ENCODE measurements at regions not wholly inside any gene's neighbourhood (a gene's known extent, or its start where the extent isn't known, plus 50 kb on each side); places are given as distances from the start of the nearest gene placed in this dataset.

DNA sequence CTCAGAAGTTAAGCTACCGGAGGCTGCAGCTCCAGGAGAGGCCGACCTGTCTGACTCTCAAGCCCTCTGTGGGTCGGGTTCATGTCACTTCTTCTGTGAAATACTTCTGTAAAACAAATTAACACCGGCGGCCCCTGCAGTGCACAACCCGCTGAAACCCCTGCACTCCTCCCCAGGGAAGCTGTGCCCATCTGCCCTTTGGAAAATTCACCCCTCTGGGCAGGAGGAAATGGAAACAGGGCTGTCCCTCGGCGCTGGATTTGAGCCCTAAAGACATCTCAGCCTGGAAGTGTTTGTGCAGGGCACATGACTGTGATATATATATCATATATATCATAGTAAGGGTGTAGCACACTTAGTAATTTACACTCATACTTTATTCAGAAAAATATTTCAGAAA is 415.3 kb downstream of the IRS2 start:
- Histone ChIP-seq H3K9ac (ENCODE audit: control insufficient read depth, insufficient read depth, low read length) (no peak overlapping the region), H3K4me3 (no peak overlapping the region), H3K79me2 (ENCODE audit: control insufficient read depth, insufficient read depth, low read length) (no peaks in the 10 kb centered on the region), H3K36me3 (ENCODE audit: control insufficient read depth in 2 of 2, insufficient read depth in 2 of 2, low read length in 1 of 2) (no peaks in the 10 kb centered on the region), H3K4me1 (ENCODE audit: control insufficient read depth, insufficient read depth, low read length) (no peaks in the 10 kb centered on the region), H3K4me2 (ENCODE audit: control insufficient read depth, insufficient read depth) (no peak overlapping the region), H3K9me3 (replicated peaks; ENCODE audit: control insufficient read depth, insufficient read depth, low read length) (no peaks in the 10 kb centered on the region), H2AFZ (ENCODE audit: control insufficient read depth, low read depth, low read length) (no peak overlapping the region), H4K20me1 (ENCODE audit: control insufficient read depth, insufficient read depth) (no peaks in the 10 kb centered on the region), H3K27ac (ENCODE audit: control insufficient read depth, insufficient read depth) (no peak overlapping the region), H3K27me3 (replicated peaks in 1 of 2; ENCODE audit: control insufficient read depth in 2 of 2, insufficient read depth in 2 of 2, low read length in 1 of 2) (no peaks in the 10 kb centered on the region)
- ChIA-PET RAD21 (ENCODE audit: unreplicated experiment) (no interaction called here), SMC1A (ENCODE audit: uncharacterized antibody, unreplicated experiment) (interaction anchor here (0.9 kb wide), 1 partner anchor 219 kb away, joined by 3 read pairs; no protein-coding TSS in a partner anchor), CTCF (interaction anchor here (0.6 to 1.0 kb wide), 2 partner anchors 387 to 797 kb away, joined by 3 to 4 read pairs; no protein-coding TSS in a partner anchor), POLR2A (no interaction called here)
- in situ Hi-C loops (cut with MboI) (no loop called here), intact Hi-C loops (cut with micrococcal nuclease; ENCODE audit: unreplicated experiment) (no loop called here)
- ATAC-seq (no peak), FAIRE-seq (no peak), DNase-seq (ENCODE audit: low read depth, low spot score) (no peak)
- WGBS (ENCODE audit: insufficient coverage, insufficient replicate concordance, low lambda C conversion rate, missing lambda C conversion rate) = 29% methylated on average over 8 of the region's 8 CpGs
- TF ChIP-seq PAX8 (IDR thresholded peaks at IDR 0.05) = no peak
- BruUV-seq (replicated peaks) = no TSS peak

DNA sequence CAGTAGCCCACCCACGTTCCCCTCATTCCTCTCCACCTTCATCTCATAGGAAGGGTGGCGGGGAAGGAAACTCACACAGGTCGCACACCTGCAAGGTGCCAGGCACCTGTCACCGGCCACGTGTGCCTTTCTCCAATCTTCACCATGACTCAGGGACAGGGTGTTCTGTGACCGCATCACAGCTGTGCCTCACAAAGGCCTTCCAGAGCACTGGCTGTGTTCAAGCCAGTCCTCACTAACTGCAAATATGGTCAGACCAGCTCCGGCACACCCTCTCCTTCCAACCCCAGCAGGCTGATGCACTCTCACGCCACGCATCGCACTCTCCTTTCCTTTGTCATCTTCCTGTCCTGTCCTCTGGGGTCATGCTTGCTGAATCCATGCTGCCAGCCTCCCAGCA is 415.9 kb downstream of the IRS2 start:
- FAIRE-seq (no peak), ATAC-seq (no peak), DNase-seq (ENCODE audit: low read depth, low spot score) (no peak)
- H3K36me3 ChIP-seq (ENCODE audit: control insufficient read depth in 2 of 2, insufficient read depth in 2 of 2, low read length in 1 of 2) = no peaks in the 10 kb centered on the region
- no peak overlapping the region for H3K9ac ChIP-seq (ENCODE audit: control insufficient read depth, insufficient read depth, low read length)
- no peak overlapping the region for H3K4me3 ChIP-seq
- ChIA-PET RAD21 (ENCODE audit: unreplicated experiment) (no interaction called here), POLR2A (no interaction called here), SMC1A (ENCODE audit: uncharacterized antibody, unreplicated experiment) (no interaction called here), CTCF (interaction anchor here (0.6 kb wide), 1 partner anchor 797 kb away, joined by 3 read pairs; no protein-coding TSS in a partner anchor)
- no peak overlapping the region for H3K4me2 ChIP-seq (ENCODE audit: control insufficient read depth, insufficient read depth)
- BruUV-seq (replicated peaks) = no TSS peak
- H4K20me1 ChIP-seq (ENCODE audit: control insufficient read depth, insufficient read depth) = no peaks in the 10 kb centered on the region
- no peaks in the 10 kb centered on the region for H3K27me3 ChIP-seq (replicated peaks in 1 of 2; ENCODE audit: control insufficient read depth in 2 of 2, insufficient read depth in 2 of 2, low read length in 1 of 2)
- H3K4me1 ChIP-seq (ENCODE audit: control insufficient read depth, insufficient read depth, low read length) = no peaks in the 10 kb centered on the region
- no peak overlapping the region for H2AFZ ChIP-seq (ENCODE audit: control insufficient read depth, low read depth, low read length)
- H3K9me3 ChIP-seq (replicated peaks; ENCODE audit: control insufficient read depth, insufficient read depth, low read length) = no peaks in the 10 kb centered on the region
- intact Hi-C loops (cut with micrococcal nuclease; ENCODE audit: unreplicated experiment) = no loop called here
- WGBS (ENCODE audit: insufficient coverage, insufficient replicate concordance, low lambda C conversion rate, missing lambda C conversion rate) = 69% methylated on average over 10 of the region's 10 CpGs
- H3K79me2 ChIP-seq (ENCODE audit: control insufficient read depth, insufficient read depth, low read length) = no peaks in the 10 kb centered on the region
- in situ Hi-C loops (cut with MboI) = no loop called here
- H3K27ac ChIP-seq (ENCODE audit: control insufficient read depth, insufficient read depth) = no peak overlapping the region
- TF ChIP-seq CHD4 (IDR thresholded peaks at IDR 0.05) (no peak), BMI1 (IDR thresholded peaks at IDR 0.05; ENCODE audit: borderline replicate concordance) (no peak), BACH1 (IDR thresholded peaks at IDR 0.05; ENCODE audit: borderline replicate concordance) (no peak), SRF (IDR thresholded peaks at IDR 0.05; ENCODE audit: low read depth in 2 of 2, low read length in 2 of 2) (no peak), CBFB (IDR thresholded peaks at IDR 0.05; ENCODE audit: low read depth) (no peak), IKZF2 (IDR thresholded peaks at IDR 0.05) (no peak), ZBED1 (IDR thresholded peaks at IDR 0.05; ENCODE audit: borderline replicate concordance) (no peak)
- TF ChIP-seq, protein P1, sequence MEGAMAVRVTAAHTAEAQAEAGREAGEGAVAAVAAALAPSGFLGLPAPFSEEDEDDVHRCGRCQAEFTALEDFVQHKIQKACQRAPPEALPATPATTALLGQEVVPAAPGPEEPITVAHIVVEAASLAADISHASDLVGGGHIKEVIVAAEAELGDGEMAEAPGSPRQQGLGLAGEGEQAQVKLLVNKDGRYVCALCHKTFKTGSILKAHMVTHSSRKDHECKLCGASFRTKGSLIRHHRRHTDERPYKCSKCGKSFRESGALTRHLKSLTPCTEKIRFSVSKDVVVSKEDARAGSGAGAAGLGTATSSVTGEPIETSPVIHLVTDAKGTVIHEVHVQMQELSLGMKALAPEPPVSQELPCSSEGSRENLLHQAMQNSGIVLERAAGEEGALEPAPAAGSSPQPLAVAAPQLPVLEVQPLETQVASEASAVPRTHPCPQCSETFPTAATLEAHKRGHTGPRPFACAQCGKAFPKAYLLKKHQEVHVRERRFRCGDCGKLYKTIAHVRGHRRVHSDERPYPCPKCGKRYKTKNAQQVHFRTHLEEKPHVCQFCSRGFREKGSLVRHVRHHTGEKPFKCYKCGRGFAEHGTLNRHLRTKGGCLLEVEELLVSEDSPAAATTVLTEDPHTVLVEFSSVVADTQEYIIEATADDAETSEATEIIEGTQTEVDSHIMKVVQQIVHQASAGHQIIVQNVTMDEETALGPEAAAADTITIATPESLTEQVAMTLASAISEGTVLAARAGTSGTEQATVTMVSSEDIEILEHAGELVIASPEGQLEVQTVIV (IDR thresholded peaks at IDR 0.05; ENCODE audit: borderline replicate concordance, partially characterized antibody) = no peak
- TF ChIP-seq, protein P2, sequence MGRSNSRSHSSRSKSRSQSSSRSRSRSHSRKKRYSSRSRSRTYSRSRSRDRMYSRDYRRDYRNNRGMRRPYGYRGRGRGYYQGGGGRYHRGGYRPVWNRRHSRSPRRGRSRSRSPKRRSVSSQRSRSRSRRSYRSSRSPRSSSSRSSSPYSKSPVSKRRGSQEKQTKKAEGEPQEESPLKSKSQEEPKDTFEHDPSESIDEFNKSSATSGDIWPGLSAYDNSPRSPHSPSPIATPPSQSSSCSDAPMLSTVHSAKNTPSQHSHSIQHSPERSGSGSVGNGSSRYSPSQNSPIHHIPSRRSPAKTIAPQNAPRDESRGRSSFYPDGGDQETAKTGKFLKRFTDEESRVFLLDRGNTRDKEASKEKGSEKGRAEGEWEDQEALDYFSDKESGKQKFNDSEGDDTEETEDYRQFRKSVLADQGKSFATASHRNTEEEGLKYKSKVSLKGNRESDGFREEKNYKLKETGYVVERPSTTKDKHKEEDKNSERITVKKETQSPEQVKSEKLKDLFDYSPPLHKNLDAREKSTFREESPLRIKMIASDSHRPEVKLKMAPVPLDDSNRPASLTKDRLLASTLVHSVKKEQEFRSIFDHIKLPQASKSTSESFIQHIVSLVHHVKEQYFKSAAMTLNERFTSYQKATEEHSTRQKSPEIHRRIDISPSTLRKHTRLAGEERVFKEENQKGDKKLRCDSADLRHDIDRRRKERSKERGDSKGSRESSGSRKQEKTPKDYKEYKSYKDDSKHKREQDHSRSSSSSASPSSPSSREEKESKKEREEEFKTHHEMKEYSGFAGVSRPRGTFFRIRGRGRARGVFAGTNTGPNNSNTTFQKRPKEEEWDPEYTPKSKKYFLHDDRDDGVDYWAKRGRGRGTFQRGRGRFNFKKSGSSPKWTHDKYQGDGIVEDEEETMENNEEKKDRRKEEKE (IDR thresholded peaks at IDR 0.05) = no peak
- TF ChIP-seq, protein P3, sequence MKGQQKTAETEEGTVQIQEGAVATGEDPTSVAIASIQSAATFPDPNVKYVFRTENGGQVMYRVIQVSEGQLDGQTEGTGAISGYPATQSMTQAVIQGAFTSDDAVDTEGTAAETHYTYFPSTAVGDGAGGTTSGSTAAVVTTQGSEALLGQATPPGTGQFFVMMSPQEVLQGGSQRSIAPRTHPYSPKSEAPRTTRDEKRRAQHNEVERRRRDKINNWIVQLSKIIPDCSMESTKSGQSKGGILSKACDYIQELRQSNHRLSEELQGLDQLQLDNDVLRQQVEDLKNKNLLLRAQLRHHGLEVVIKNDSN (IDR thresholded peaks at IDR 0.05; ENCODE audit: borderline replicate concordance, extremely low read length, insufficient read depth, low read depth, low read length) = no peak

All from GM12878 (cell line).